ENCODE measurements at regions not wholly inside any gene's neighbourhood (a gene's known extent, or its start where the extent isn't known, plus 50 kb on each side); places are given as distances from the start of the nearest gene placed in this dataset.

DNA sequence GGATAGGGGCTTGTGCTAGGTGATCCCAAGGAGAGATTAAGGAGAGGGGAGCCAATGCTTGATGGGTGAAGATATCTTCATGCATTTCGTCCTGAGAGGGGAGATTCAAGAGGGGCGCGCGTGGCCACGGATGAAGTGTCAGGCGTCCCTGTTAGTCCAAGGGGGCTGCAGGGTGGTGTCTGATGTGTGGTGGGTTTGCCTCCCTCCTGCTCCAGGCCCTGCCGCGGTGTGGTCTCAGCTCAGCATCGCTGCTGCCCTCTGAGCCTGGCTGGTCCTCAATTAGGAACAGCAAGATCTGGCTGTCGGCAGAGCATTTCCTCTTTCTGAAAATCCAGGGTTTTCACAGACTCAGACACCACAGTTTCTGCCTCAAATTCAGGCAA lies 318.0 kb downstream of the THBS2 start:
- TF ChIP-seq POLR2AphosphoS5 (IDR thresholded peaks at IDR 0.05; ENCODE audit: borderline replicate concordance, low read depth, low read length) (no peak), EZH2 (IDR thresholded peaks at IDR 0.05) (no peak)
